ENCODE measurements at regions not wholly inside any gene's neighbourhood (a gene's known extent, or its start where the extent isn't known, plus 50 kb on each side); places are given as distances from the start of the nearest gene placed in this dataset.

GRCh38 chr1:232291261-232291660 lies 338.7 kb downstream of the SIPA1L2 start:
- H3K27me3 ChIP-seq (ENCODE audit: control insufficient read depth, insufficient read depth, low read length) = no peaks in the 10 kb centered on the region; the same call in 1 of the 2 replicates
- no peak overlapping the region for H2AK9ac ChIP-seq (replicated peaks; ENCODE audit: low read depth, low read length, poor library complexity)
- H4K91ac ChIP-seq (ENCODE audit: insufficient read depth, low read depth, low read length) = no peak overlapping the region
- POLR2A ChIA-PET (ENCODE audit: unreplicated experiment) = no interaction called here
- no CpG with 5 or more reads among the region's 4 CpGs for WGBS, 2 experiments (ENCODE audit: extremely low coverage in 2 of 2, insufficient read length in 1 of 2)
- BruUV-seq (replicated peaks) = no TSS peak
- no peak overlapping the region for H3K14ac ChIP-seq (replicated peaks; ENCODE audit: low read depth, low read length)
- DNase-seq (no peak), ATAC-seq (ENCODE audit: low read depth) (no peak)
- no peaks in the 10 kb centered on the region for H3K9me3 ChIP-seq (ENCODE audit: control insufficient read depth, insufficient read depth, low read length)
- no peak overlapping the region for H2BK120ac ChIP-seq (ENCODE audit: low read depth, low read length)
- H2BK5ac ChIP-seq (ENCODE audit: low read depth, low read length, poor library complexity, severe bottlenecking) = no peak overlapping the region
- H3K56ac ChIP-seq (ENCODE audit: extremely low read depth, insufficient read depth, low read length) = no peak overlapping the region
- dilution Hi-C loops (cut with HindIII; ENCODE audit: low sequenced_read_pairs, unreplicated experiment) = no loop called here
- H3K79me1 ChIP-seq (ENCODE audit: low read depth in 1 of 2, low read length in 2 of 2) = no peaks in the 10 kb centered on the region
- H2AK5ac ChIP-seq (ENCODE audit: low read depth, low read length) = no peak overlapping the region
- H2BK15ac ChIP-seq (ENCODE audit: low read depth, low read length) = no peak overlapping the region
- H3K27ac ChIP-seq (ENCODE audit: insufficient read depth, low read length) = no peak overlapping the region
- H3K18ac ChIP-seq (ENCODE audit: low read depth, low read length) = no peak overlapping the region
- H3K9me1 ChIP-seq (ENCODE audit: insufficient read depth, low read length) = no peaks in the 10 kb centered on the region
- H2BK20ac ChIP-seq (ENCODE audit: low read depth, low read length) = no peak overlapping the region
- H3K4ac ChIP-seq (ENCODE audit: low read depth, low read length) = no peak overlapping the region
- H3K4me1 ChIP-seq (ENCODE audit: control insufficient read depth, insufficient read depth, low read length) = peaks cover 2% of the 10 kb centered on the region; the same call in 1 of the 2 replicates
- CTCF ChIA-PET = no interaction called here
- no peaks in the 10 kb centered on the region for H3K36me3 ChIP-seq (ENCODE audit: control insufficient read depth, insufficient read depth, low read length)
- no peak for TF ChIP-seq BHLHE40 (IDR thresholded peaks at IDR 0.05; ENCODE audit: low read depth, low read length)
- no peak for TF ChIP-seq MXI1 (IDR thresholded peaks at IDR 0.05; ENCODE audit: borderline replicate concordance, low read depth, low read length)
- TF ChIP-seq NFE2L2 (IDR thresholded peaks at IDR 0.05; ENCODE audit: low read depth, low read length) = no peak
- 0 out of 2 replicates have a peak, but pooled peaks have one; percentile 1 for TF ChIP-seq MAFK (IDR thresholded peaks at IDR 0.05; ENCODE audit: low read depth, low read length)
- no peak overlapping the region for H4K8ac ChIP-seq (ENCODE audit: low read depth in 2 of 2, low read length in 2 of 2)
- no peak overlapping the region for H3K23ac ChIP-seq (ENCODE audit: low read depth, low read length)
- in situ Hi-C loops (cut with MboI; ENCODE audit: low sequenced_read_pairs) = no loop called here
- no peaks in the 10 kb centered on the region for H4K20me1 ChIP-seq (ENCODE audit: insufficient read depth, low read length)
- H4K5ac ChIP-seq (ENCODE audit: low read depth, low read length) = no peak overlapping the region
- intact Hi-C loops (cut with micrococcal nuclease) = no loop called here
- H2AFZ ChIP-seq (replicated peaks; ENCODE audit: low read length, poor library complexity) = no peak overlapping the region
- H3K9ac ChIP-seq (ENCODE audit: low read depth, low read length) = no peak overlapping the region
- no peak overlapping the region for H3K4me3 ChIP-seq (ENCODE audit: insufficient read depth, low read depth, low read length)
- H3K4me2 ChIP-seq (ENCODE audit: low read depth, low read length) = no peak overlapping the region

Measured in IMR-90 (cell line).